ENCODE measurements at regions not wholly inside any gene's neighbourhood (a gene's known extent, or its start where the extent isn't known, plus 50 kb on each side); places are given as distances from the start of the nearest gene placed in this dataset.
A peak's percentile ranks its signal among the peaks of the same experiment; 100 is the strongest.
"Not testable (repeated sequence)": the region's sequence is repeated elsewhere in the genome, so short reads cannot be mapped to it uniquely, and the experiment has no call there.

DNA sequence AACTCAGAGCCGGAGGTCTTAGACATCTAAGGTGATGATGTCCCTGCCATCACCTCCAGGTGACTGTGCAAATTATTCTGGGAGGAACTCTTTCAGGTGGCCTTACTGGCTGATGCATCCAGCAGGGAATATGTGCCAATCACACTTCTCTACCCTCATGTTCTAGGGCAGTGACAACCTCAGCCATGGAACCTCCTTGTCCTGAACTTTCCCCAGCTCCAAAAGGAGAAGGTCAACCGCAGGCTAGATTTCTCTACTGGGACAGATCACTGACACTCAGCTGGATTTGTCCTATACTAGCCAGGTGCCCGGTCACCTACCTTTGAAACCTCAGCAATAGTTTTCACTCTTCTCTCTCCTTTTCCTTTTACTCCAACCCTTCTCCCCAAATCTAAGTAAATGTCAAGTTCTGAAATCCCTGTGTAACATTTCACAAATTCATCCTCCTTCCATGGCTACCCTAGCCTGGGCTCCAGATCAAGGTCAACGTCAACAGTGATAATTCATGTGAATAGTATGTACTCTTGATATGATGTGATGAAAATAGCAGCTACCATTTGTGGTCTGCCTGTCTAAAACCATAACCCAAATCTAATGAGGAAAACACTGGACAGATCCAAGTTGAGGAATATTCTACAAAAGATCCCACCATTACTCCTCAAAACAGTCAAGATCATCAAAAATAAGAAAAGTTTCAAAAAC lies 115.0 kb upstream of the EGLN3 start:
- DNase-seq (ENCODE audit: low read depth), result no peak

- DNase-seq (ENCODE audit: low read depth), result no peak
Observed at GRCh38 chr14:34065236-34065635, 114.4 kb upstream of the EGLN3 start.

DNA sequence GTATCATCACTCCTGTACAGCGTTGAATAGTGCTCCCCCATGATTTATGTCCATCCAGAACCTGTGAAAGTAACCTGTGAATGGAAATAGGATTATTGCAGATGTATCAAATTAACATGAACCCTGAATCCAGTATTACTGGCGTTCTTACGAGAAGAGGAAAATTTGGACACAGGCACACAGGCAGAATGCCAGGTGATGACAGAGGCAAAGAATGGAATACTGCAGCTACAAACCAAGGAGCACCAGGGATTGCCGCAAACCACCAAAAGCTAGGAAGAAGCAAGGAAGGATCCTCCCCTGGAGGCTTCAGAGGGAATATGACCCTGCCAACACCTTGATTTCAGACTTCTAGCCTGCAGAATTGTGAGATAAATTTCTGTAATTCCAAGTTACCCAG lies 113.5 kb upstream of the EGLN3 start:
- no peak for DNase-seq (ENCODE audit: low read depth)

DNA sequence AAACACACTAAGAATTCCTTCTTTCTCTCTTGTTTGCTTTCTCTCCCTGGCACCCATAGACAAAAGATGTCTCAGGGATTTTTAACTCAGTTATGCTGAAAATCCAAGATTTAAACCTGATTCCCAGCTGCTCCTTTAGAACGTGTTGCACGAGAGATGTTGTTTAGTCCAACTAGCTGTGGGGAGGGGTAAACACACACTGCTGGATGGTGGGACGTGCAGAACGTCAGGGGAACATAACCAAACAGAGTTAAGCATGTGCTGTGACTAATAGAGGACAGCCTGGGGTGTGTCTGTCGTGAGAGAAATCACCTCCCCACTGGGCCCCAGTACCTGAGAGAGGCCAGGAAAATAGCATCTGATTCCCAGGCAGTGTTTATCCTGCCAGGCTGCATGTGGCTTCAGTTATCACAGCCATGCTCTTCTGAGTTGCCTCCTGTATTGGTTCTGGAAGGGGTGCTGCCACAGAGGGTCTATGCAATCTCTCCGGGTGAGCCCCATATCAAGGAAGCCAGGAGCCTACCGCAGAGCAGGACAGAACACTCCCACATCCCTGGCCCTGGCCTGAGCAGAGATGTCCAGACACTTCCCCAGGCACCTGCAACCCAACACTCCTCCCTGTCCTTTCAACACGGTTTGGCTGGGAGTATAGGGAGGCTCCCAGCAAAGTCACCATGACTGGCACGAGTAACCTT lies 112.7 kb upstream of the EGLN3 start:
- no peak for DNase-seq (ENCODE audit: low read depth)

DNA sequence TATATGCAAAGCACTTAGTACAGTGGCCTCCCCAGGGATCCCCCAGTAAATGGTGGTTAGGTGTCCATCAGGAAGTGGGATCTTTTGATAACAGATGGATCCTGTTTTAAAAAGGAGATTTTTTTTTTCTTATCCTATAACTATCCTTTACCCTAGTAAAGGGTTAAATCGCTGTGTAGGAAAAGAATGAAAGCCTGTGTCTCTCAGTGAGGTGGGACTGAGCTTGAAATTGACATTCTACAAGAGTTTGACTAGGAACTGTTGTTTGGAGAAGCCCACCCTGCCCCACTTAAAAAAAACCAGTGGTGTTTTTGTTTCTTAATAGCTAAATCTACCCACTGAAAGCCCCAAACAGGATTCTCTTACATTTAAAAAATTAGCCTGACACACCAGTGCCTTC lies 112.2 kb upstream of the EGLN3 start:
- no peak for DNase-seq (ENCODE audit: low read depth)

- no peak for DNase-seq (ENCODE audit: low read depth)
Observed at GRCh38 chr14:34062353-34062973, 111.6 kb upstream of the EGLN3 start.

DNA sequence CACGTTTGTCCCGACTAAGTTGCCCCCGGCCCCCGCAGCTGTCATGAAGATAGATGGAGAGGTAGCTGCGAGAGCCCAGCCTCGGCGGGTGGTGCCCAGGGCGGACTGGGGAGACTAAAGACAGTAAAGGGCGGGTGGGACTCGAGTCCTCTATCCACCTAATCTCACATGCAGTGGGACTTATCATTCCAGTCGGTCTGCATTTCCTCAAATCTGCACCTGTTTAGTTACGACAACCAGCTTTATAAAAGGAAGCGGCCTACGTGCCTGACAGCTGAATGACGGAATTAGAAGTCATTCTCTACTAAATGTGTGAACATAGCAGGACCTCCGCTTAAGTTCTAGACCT lies 109.8 kb upstream of the EGLN3 start:
- DNase-seq (ENCODE audit: low read depth), result no peak

GRCh38 chr14:34059925-34060650 lies 109.2 kb upstream of the EGLN3 start:
- DNase-seq (ENCODE audit: low read depth), result peak; percentile 83

GRCh38 chr14:34059037-34059924 lies 108.4 kb upstream of the EGLN3 start:
- DNase-seq (ENCODE audit: low read depth), result peak; percentile 21

GRCh38 chr14:34058510-34058909 lies 107.6 kb upstream of the EGLN3 start:
- DNase-seq (ENCODE audit: low read depth), result no peak

GRCh38 chr14:34056046-34056445 lies 105.2 kb upstream of the EGLN3 start:
- no peak for DNase-seq (ENCODE audit: low read depth)

GRCh38 chr14:34055157-34055950 lies 104.5 kb upstream of the EGLN3 start:
- DNase-seq (ENCODE audit: low read depth), result no peak

GRCh38 chr14:34053666-34054065 lies 102.8 kb upstream of the EGLN3 start:
- DNase-seq (ENCODE audit: low read depth), result peak; percentile 59

DNA sequence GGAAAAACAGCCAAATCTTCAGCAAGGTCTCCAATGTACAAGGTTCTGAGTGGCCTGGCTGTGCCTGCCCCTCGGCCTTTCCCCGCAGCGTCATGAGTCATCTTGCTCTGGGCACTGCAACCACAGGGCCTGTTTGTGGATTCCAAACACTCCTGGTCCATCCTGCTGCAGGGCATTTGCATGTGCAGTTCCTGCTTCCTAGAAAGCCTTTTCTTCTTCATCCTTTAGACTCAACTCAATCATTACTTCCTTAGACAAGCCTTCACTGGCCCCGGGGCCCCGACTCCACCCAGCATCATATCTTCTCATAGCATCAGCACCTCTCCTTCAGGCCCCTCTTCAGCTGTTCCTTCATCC lies 101.8 kb upstream of the EGLN3 start:
- DNase-seq (ENCODE audit: low read depth), result peak; percentile 77

DNA sequence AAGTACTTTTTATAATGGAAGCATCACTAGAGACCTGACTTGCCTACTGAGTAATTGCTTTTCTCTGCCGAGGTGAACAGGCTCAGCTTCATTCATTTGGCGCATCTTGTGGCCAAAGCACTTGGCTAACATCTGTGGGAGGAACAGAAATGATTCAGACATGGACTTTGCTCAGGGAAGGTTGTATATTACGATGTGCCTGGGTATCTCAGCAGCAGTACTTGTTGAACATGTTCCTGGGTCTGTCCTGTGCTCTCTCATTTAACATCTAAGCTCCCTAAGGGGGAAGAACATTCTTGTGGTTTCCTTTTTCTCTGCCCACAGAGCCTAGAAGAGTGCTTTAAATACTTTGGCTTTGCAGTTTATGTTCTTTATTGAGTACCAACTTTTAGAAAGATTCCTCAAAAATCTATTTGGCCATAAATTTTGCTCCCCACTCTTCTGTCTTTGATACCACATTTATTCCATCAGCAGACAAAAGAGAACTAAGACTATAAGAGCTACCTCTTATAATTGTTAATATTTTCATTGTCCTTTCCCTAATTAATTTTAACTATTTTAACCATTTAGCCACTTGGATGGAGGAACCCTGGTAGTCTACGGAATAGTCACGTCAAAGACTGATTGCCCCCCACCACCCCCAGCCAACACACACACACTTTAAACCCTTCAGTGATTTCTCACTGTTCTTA lies 101.2 kb upstream of the EGLN3 start:
- DNase-seq (ENCODE audit: low read depth), result peak; percentile 65

DNA sequence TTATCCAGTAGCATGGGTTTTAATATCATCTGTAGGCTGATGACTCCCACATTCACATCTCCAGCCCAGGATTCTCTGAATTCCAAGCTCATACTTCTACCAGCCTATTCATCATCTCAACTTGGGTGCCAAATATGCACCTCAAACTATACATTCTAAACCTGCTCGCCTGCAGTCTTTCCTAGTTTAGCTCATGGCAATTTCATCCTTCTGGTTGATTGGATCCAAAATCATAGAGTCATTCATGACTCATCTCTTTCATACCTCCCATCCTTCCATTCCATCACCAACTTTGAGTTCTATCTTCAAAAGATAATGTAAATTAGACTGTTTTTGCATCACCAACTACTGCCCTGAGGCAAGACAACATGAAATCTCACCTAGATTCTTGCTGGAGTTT lies 99.7 kb upstream of the EGLN3 start:
- DNase-seq (ENCODE audit: low read depth), result no peak

DNA sequence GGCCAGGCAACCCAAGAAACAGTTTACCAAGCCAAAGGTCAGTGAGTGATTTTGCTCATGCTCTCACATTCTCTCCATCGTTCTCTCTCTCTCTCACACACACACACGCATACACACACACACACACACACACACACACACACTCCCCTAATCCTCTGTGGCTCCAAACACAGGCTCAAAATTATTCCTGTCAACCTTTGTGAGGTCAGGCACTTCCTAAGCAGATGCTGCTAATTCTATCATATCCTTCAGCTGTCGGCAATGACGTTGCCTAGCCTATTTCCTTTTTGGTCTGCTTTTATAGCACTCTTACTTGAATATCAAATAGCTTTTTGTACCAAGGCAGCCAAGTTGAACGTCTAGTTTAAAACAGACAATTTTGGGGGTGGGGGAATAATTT lies 98.9 kb upstream of the EGLN3 start:
- no peak for DNase-seq (ENCODE audit: low read depth)

- DNase-seq (ENCODE audit: low read depth), result not testable (repeated sequence)
Observed at GRCh38 chr14:34049187-34049586, 98.3 kb upstream of the EGLN3 start.

DNA sequence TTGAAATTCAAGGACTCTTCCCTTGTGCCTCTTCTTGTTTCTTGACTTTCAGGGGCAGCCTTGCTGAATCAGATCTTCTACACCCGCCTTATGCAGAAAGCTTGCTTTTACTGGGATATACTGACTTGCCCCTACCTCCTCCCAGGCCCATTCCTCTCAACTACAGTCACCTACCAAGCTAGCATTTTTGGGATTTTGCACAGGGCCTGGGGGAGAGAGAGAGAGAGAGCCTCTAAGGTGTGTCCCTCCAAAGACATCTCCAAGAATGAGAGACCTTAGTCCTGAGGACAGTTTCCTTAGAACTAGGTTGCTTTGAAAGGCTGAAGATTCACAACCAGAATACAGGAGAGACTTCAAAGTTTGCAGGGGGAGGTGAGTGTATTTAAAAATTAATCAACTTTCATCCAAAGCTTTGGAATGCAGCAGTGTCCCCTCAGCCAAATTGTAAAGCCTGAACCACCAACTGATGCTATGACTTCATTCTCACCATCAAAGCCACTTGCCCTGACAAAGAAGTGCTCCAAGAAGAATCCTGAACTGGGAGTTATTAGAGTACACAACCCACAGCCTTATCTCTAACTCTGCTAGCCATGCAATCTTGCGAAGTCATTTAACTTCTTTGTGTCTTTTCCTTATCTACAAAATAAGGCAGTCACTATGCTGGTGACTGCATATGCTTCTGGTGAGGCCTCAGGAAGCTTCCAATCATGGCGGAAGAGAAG lies 96.1 kb upstream of the EGLN3 start:
- no peak for DNase-seq (ENCODE audit: low read depth)
